Bone marrow (tissue), 2 donors: ENCODE measurements at regions not wholly inside any gene's neighbourhood (a gene's known extent, or its start where the extent isn't known, plus 50 kb on each side); places are given as distances from the start of the nearest gene placed in this dataset.

Source experiments
- DNase-seq, 2 donors: peaks; one replicate each; lab custom pipeline; 2025; lab: John Stamatoyannopoulos, UW

GRCh38 chr18:38902796-38903195 is 1337.2 kb upstream of the CELF4 start:
- no peak for DNase-seq

- no peak for DNase-seq
Observed at GRCh38 chr18:38900445-38900844, 1334.8 kb upstream of the CELF4 start.

- no peak for DNase-seq
Observed at GRCh38 chr18:38900031-38900430, 1334.4 kb upstream of the CELF4 start.

- DNase-seq = no peak
Observed at GRCh38 chr18:38899252-38899651, 1333.7 kb upstream of the CELF4 start.

GRCh38 chr18:38898167-38898566 is 1332.6 kb upstream of the CELF4 start:
- no peak for DNase-seq

- DNase-seq = no peak
Observed at GRCh38 chr18:38895560-38895959, 1330.0 kb upstream of the CELF4 start.

- no peak for DNase-seq
Observed at GRCh38 chr18:38887671-38888020, 1322.0 kb upstream of the CELF4 start.

GRCh38 chr18:38886861-38887670 is 1321.5 kb upstream of the CELF4 start:
- DNase-seq = no peak

GRCh38 chr18:38886235-38886634 is 1320.6 kb upstream of the CELF4 start:
- no peak for DNase-seq

- no peak for DNase-seq
Observed at GRCh38 chr18:38884050-38884449, 1318.5 kb upstream of the CELF4 start.

- no peak for DNase-seq
Observed at GRCh38 chr18:38883111-38883510, 1317.5 kb upstream of the CELF4 start.

GRCh38 chr18:38879871-38880270 is 1314.3 kb upstream of the CELF4 start:
- no peak for DNase-seq

GRCh38 chr18:38872342-38872741 is 1306.7 kb upstream of the CELF4 start:
- no peak for DNase-seq

- no peak for DNase-seq
Observed at GRCh38 chr18:38868757-38869156, 1303.2 kb upstream of the CELF4 start.

- DNase-seq = no peak
Observed at GRCh38 chr18:38867680-38868079, 1302.1 kb upstream of the CELF4 start.

GRCh38 chr18:38851526-38851925 is 1285.9 kb upstream of the CELF4 start:
- no peak for DNase-seq

- DNase-seq = no peak
Observed at GRCh38 chr18:38847326-38847725, 1281.7 kb upstream of the CELF4 start.

GRCh38 chr18:38843291-38843690 is 1277.7 kb upstream of the CELF4 start:
- DNase-seq = no peak

- no peak for DNase-seq
Observed at GRCh38 chr18:38826247-38826646, 1260.6 kb upstream of the CELF4 start.

GRCh38 chr18:38811209-38811608 is 1245.6 kb upstream of the CELF4 start:
- DNase-seq = no peak

- no peak for DNase-seq
Observed at GRCh38 chr18:38810789-38811188, 1245.2 kb upstream of the CELF4 start.

GRCh38 chr18:38807915-38808314 is 1242.3 kb upstream of the CELF4 start:
- DNase-seq = no peak

GRCh38 chr18:38805256-38805655 is 1239.7 kb upstream of the CELF4 start:
- no peak for DNase-seq

GRCh38 chr18:38801640-38802039 is 1236.0 kb upstream of the CELF4 start:
- DNase-seq = no peak
